ENCODE measurements at regions not wholly inside any gene's neighbourhood (a gene's known extent, or its start where the extent isn't known, plus 50 kb on each side); places are given as distances from the start of the nearest gene placed in this dataset.

- TF ChIP-seq, protein P1, sequence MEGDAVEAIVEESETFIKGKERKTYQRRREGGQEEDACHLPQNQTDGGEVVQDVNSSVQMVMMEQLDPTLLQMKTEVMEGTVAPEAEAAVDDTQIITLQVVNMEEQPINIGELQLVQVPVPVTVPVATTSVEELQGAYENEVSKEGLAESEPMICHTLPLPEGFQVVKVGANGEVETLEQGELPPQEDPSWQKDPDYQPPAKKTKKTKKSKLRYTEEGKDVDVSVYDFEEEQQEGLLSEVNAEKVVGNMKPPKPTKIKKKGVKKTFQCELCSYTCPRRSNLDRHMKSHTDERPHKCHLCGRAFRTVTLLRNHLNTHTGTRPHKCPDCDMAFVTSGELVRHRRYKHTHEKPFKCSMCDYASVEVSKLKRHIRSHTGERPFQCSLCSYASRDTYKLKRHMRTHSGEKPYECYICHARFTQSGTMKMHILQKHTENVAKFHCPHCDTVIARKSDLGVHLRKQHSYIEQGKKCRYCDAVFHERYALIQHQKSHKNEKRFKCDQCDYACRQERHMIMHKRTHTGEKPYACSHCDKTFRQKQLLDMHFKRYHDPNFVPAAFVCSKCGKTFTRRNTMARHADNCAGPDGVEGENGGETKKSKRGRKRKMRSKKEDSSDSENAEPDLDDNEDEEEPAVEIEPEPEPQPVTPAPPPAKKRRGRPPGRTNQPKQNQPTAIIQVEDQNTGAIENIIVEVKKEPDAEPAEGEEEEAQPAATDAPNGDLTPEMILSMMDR (IDR thresholded peaks at IDR 0.05; ENCODE audit: insufficient read depth, low read depth, low read length), result no peak
- no peak overlapping the region for H3K4me3 ChIP-seq (ENCODE audit: low read depth, low read length)
- no peak for DNase-seq (ENCODE audit: low read depth)
Measured at GRCh38 chr6:109300874-109301273, 81.4 kb downstream of the CD164 start.

- TF ChIP-seq, protein P1 (IDR thresholded peaks at IDR 0.05; ENCODE audit: insufficient read depth, low read depth, low read length), result no peak
- DNase-seq (ENCODE audit: low read depth), result no peak
- no peak overlapping the region for H3K4me3 ChIP-seq (ENCODE audit: low read depth, low read length)
Measured at GRCh38 chr6:109299776-109300564, 82.3 kb downstream of the CD164 start.

DNA sequence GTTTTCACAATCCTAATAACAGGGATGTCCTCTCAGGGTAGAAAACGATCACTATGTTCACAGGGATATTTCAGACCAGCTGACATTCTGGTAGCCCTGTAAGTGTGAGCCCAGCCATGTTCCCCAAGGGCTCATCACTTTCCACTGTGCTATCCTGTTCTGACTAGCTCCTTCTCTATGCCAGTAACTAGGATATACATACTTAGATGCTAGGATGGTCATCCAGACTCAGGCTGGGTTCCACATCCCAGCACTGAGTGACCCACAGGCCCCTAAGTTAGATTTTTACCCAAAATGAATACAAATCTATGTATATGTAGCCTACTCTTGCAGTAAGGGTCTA, 83.0 kb downstream of the CD164 start:
- no peak overlapping the region for H3K4me3 ChIP-seq (ENCODE audit: low read depth, low read length)
- TF ChIP-seq, protein P1 (IDR thresholded peaks at IDR 0.05; ENCODE audit: insufficient read depth, low read depth, low read length), result no peak
- DNase-seq (ENCODE audit: low read depth), result no peak

GRCh38 chr6:109298605-109299264, 83.5 kb downstream of the CD164 start:
- TF ChIP-seq, protein P1 (IDR thresholded peaks at IDR 0.05; ENCODE audit: insufficient read depth, low read depth, low read length), result no peak
- DNase-seq (ENCODE audit: low read depth), result no peak

DNA sequence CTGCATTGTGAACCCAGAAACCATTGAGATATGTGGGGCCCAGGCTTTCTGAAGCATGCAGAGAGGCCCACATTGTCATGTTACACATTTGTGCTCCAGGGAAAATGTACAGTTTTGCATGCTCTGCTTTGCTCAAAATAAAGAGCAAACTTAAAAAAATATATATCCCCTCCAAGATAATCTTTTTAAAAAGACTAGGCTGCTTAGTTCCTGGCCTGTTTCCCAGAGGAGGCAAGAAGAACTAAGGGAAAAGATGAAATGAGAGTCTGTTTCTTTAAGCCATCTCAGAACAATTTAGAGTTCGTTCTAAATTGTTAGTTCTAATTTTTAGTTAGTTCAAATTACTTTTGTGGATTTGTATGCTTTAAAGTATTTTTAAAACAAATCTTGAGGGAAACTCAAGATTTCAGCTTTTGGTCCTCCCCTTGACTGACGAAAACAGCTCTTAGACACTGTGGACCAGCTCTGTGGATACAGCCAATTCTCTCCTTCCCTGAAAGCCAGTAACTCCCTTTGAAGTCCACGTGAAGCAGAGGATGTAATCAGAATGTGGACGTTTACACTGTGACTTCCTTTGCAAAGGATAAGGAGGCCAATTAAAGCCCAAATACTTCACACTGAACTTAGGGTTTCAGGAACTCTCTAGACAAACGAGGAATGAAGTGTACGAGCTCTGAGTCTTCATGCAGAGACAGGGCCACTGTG, 84.7 kb downstream of the CD164 start:
- H3K4me3 ChIP-seq (ENCODE audit: low read depth, low read length), result no peak overlapping the region
- no peak for DNase-seq (ENCODE audit: low read depth)
- TF ChIP-seq, protein P1 (IDR thresholded peaks at IDR 0.05; ENCODE audit: insufficient read depth, low read depth, low read length), result no peak

More at GRCh38 chr6:109298605-109299264, 83.5 kb downstream of the CD164 start:
- no peak overlapping the region for H3K4me3 ChIP-seq (ENCODE audit: low read depth, low read length)

DNA sequence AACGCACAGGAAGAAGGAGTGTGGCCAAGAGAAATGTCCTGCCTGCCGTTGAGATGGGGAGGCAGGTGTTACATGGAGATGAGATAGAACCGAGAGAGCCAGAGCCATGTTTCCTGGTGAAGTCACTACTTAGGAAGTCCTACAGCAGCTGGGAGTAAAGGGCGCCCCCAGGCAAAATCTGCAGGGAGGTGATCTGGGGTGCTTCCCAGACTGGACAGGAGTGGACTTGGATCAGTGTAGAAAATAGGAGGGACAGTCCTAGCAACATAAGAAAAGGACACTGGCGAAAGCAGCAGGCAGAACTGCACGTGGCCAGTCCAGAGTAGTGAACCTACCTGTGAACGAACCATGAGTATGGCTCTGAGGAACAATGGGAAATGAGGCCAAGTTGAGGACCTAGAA, 85.3 kb downstream of the CD164 start:
- no peak overlapping the region for H3K4me3 ChIP-seq (ENCODE audit: low read depth, low read length)
- TF ChIP-seq, protein P1 (IDR thresholded peaks at IDR 0.05; ENCODE audit: insufficient read depth, low read depth, low read length), result no peak
- no peak for DNase-seq (ENCODE audit: low read depth)
